ENCODE measurements at regions not wholly inside any gene's neighbourhood (a gene's known extent, or its start where the extent isn't known, plus 50 kb on each side); places are given as distances from the start of the nearest gene placed in this dataset.

GRCh38 chr15:20357481-20358065, 184.0 kb downstream of the GOLGA6L6 start:
- TF ChIP-seq RFX5 (IDR thresholded peaks at IDR 0.05; ENCODE audit: low read depth, low read length), result no peak
- TF ChIP-seq CTCF (conservative IDR thresholded peaks at IDR 0.05; ENCODE audit: low read depth, low read length), result no peak
